B cell (primary cell): ENCODE measurements at regions not wholly inside any gene's neighbourhood (a gene's known extent, or its start where the extent isn't known, plus 50 kb on each side); places are given as distances from the start of the nearest gene placed in this dataset.

ENCODE experiments used
- ATAC-seq: fragments of 200-7000 bp; cut with Tn5 transposase; one replicate; pipeline ENCODE4 v1.10.0; 2021; ENCODE audit warnings: low read depth, mild to moderate bottlenecking, moderate number of reproducible peaks, moderate library complexity
- CTCF ChIA-PET: fragments of 350-600 bp; sonication (Branson Sonifier 250); formaldehyde crosslinking; loops from one replicate; lab custom pipeline; 2021; ENCODE audit warnings: antibody characterized with exemption, inconsistent platforms; lab: Charles Lee
- POLR2A ChIA-PET: fragments of 350-600 bp; sonication (Branson Sonifier 250); formaldehyde crosslinking; loops from one replicate; lab custom pipeline; 2021; ENCODE audit warnings: antibody characterized with exemption; lab: Charles Lee
- DNase-seq: peaks from one replicate; pipeline ENCODE4 v3.0.0; 2013
- H2AFZ ChIP-seq: 2 replicates; pipeline ENCODE4 v1.6.1; 2012; ENCODE audit warnings: mild to moderate bottlenecking, low read depth, low read length; ENCODE audit not compliant: insufficient read depth, poor library complexity, severe bottlenecking
- H3K27ac ChIP-seq, 2 donors: 1 replicate in 1 of 2; 2 replicates in 1 of 2; pipeline ENCODE4 v1.5.1; 2012 to 2013; ENCODE audit warnings: low read length in 2 of 2, mild to moderate bottlenecking in 2 of 2, moderate library complexity in 1 of 2
- H3K27me3 ChIP-seq, 4 experiments: fragments of 200-600 bp in 1 of 4; sonication (generic) in 1 of 4; replicated peaks in 1 of 4; 1 replicate in 2 of 4; 2 replicates in 2 of 4; pipeline versions ENCODE4 v1.6.1 to v1.7.0; 2013 to 2016; ENCODE audit warnings: low read length in 3 of 4, mild to moderate bottlenecking in 2 of 4, mixed read lengths in 1 of 4, moderate library complexity in 1 of 4; ENCODE audit not compliant: insufficient read depth in 4 of 4, control insufficient read depth in 3 of 4; ENCODE audit errors: control extremely low read depth in 1 of 4
- H3K36me3 ChIP-seq, 2 experiments: replicated peaks in 1 of 2; 1 replicate in 1 of 2; 2 replicates in 1 of 2; pipeline versions ENCODE4 v1.6.1 to v1.7.1; 2013; ENCODE audit warnings: low read length in 1 of 2; ENCODE audit not compliant: insufficient read depth in 2 of 2, control insufficient read depth in 1 of 2; ENCODE audit errors: control extremely low read depth in 1 of 2, extremely low read depth in 1 of 2
- H3K4me1 ChIP-seq, 2 donors: fragments of 200-600 bp in 1 of 2; sonication (generic) in 1 of 2; 1 replicate in 1 of 2; 2 replicates in 1 of 2; pipeline versions ENCODE4 v1.5.1 to v1.6.1; 2013 to 2017; ENCODE audit warnings: low read length in 2 of 2; ENCODE audit not compliant: control insufficient read depth in 2 of 2, insufficient read depth in 2 of 2
- H3K4me2 ChIP-seq: replicated peaks from 2 replicates; pipeline ENCODE3; 2012; ENCODE audit warnings: mild to moderate bottlenecking, low read depth, low read length; ENCODE audit not compliant: poor library complexity, severe bottlenecking
- H3K4me3 ChIP-seq, 5 experiments: fragments of 200-600 bp in 1 of 5; sonication (generic) in 1 of 5; 1 replicate in 3 of 5; 2 replicates in 2 of 5; pipeline versions ENCODE4 v1.5.1 to v1.7.0; 2011 to 2016; ENCODE audit warnings: low read length in 4 of 5, mild to moderate bottlenecking in 4 of 5, low read depth in 2 of 5, control low read depth in 1 of 5, moderate library complexity in 1 of 5; ENCODE audit not compliant: insufficient read depth in 1 of 5; ENCODE audit errors: control extremely low read depth in 1 of 5, extremely low read depth in 1 of 5
- H3K79me2 ChIP-seq: fragments of 200-600 bp; sonication (generic); one replicate; pipeline ENCODE4 v1.6.0; 2016; ENCODE audit warnings: low read length; ENCODE audit not compliant: control insufficient read depth, insufficient read depth
- H3K9ac ChIP-seq: fragments of 200-600 bp; sonication (generic); 2 replicates; pipeline ENCODE4 v1.6.1; 2017; ENCODE audit warnings: mild to moderate bottlenecking, low read length, moderate library complexity
- H3K9me3 ChIP-seq, 3 donors: one replicate each; pipeline versions ENCODE4 v1.6.1 to v1.7.1; 2013; ENCODE audit warnings: low read length in 2 of 3; ENCODE audit not compliant: control insufficient read depth in 2 of 3, insufficient read depth in 1 of 3; ENCODE audit errors: control extremely low read depth in 1 of 3
- H4K20me1 ChIP-seq: 2 replicates; pipeline ENCODE4 v1.6.0; 2012; ENCODE audit warnings: mild to moderate bottlenecking, low read length; ENCODE audit not compliant: insufficient read depth, control insufficient read depth, poor library complexity, severe bottlenecking
- H3K27ac Mint-ChIP-seq: one replicate; pipeline ENCODE4 v1.8.0; 2021; ENCODE audit warnings: mixed read lengths
- H3K27me3 Mint-ChIP-seq: one replicate; pipeline ENCODE4 v1.8.0; 2021; ENCODE audit warnings: mixed read lengths
- H3K4me1 Mint-ChIP-seq: one replicate; pipeline ENCODE4 v1.8.0; 2021; ENCODE audit warnings: mixed read lengths
- H3K4me3 Mint-ChIP-seq: one replicate; pipeline ENCODE4 v1.8.0; 2021; ENCODE audit warnings: mixed read lengths
- H3K9me3 Mint-ChIP-seq: one replicate; pipeline ENCODE4 v1.8.0; 2022; ENCODE audit warnings: mixed read lengths; ENCODE audit not compliant: insufficient read depth
- EZH2 ChIP-seq: IDR thresholded peaks from 2 replicates; pipeline ENCODE4 v1.6.1; 2012; ENCODE audit warnings: borderline replicate concordance, low read depth, mild to moderate bottlenecking, moderate library complexity, low read length; ENCODE audit not compliant: insufficient read depth, poor library complexity, severe bottlenecking
- WGBS: methylation state at CpG from one replicate; pipeline ENCODE4 v1.1.5; 2013; ENCODE audit warnings: missing lambda C conversion rate; ENCODE audit not compliant: insufficient coverage; 5-methylcytosine and 5-hydroxymethylcytosine counted together
- intact Hi-C: fragments of 100-400 bp; cut with micrococcal nuclease; formaldehyde crosslinking; loops from one replicate; pipeline ENCODE4 v1.10.0; 2022
- TF ChIP-seq, protein P1 (sequence below): fragments of 200-600 bp; IDR thresholded peaks from one replicate; pipeline ENCODE4 v1.8.0; 2022; ENCODE audit warnings: antibody characterized with exemption, mild to moderate bottlenecking

DNA sequence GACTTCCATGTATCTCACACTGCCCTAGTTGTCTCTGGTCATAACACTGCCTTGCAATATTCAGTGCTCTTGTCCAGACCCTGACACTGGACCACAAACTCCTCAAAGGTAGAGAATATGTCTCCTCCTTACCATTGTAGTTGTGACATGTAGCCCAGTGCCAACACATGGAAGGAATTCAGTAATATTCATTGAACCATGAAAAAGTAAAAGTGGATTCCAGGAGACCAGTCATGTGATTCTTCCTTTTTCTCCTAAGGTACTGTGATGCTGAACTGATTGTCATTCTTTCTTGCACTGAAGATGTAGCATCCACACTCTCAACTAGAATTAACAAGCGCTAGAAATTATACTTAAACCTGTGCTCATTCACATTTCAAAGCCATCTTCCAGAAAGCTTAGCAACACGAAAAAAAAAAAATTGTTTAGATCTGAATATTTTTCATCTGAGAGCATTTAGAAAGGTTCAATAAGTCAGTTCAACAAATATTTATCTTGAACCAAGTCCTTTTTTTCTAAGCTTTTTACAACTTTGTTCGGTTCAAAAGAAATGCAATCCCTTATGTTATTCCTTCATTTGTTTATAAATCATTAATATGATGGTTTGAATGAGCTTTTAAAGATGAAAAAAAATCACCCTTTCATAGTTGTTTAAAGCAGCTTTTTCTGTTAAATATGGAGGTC, 224.7 kb upstream of the BLID start:
- no peaks in the 10 kb centered on the region for H3K4me1 ChIP-seq
- no peaks in the 10 kb centered on the region for H3K9me3 Mint-ChIP-seq
- no peak overlapping the region for H3K4me3 ChIP-seq
- H3K27ac Mint-ChIP-seq = no peak overlapping the region
- CTCF ChIA-PET = no interaction called here
- H3K27me3 Mint-ChIP-seq = no peaks in the 10 kb centered on the region
- H3K79me2 ChIP-seq = no peaks in the 10 kb centered on the region
- no peaks in the 10 kb centered on the region for H3K27me3 ChIP-seq
- no peak overlapping the region for H3K4me3 Mint-ChIP-seq
- no peaks in the 10 kb centered on the region for H3K36me3 ChIP-seq
- DNase-seq (no peak), ATAC-seq (no peak)
- POLR2A ChIA-PET = no interaction called here
- H3K27ac ChIP-seq = no peak overlapping the region
- H3K4me1 Mint-ChIP-seq = no peaks in the 10 kb centered on the region
- no peak overlapping the region for H3K9ac ChIP-seq
- intact Hi-C loops = no loop called here
- no peaks in the 10 kb centered on the region for H3K9me3 ChIP-seq
- no CpG with 5 or more reads among the region's 3 CpGs for WGBS
- no peak overlapping the region for H3K4me2 ChIP-seq
- H2AFZ ChIP-seq = no peak overlapping the region
- no peak for TF ChIP-seq EZH2
- TF ChIP-seq, protein P1, sequence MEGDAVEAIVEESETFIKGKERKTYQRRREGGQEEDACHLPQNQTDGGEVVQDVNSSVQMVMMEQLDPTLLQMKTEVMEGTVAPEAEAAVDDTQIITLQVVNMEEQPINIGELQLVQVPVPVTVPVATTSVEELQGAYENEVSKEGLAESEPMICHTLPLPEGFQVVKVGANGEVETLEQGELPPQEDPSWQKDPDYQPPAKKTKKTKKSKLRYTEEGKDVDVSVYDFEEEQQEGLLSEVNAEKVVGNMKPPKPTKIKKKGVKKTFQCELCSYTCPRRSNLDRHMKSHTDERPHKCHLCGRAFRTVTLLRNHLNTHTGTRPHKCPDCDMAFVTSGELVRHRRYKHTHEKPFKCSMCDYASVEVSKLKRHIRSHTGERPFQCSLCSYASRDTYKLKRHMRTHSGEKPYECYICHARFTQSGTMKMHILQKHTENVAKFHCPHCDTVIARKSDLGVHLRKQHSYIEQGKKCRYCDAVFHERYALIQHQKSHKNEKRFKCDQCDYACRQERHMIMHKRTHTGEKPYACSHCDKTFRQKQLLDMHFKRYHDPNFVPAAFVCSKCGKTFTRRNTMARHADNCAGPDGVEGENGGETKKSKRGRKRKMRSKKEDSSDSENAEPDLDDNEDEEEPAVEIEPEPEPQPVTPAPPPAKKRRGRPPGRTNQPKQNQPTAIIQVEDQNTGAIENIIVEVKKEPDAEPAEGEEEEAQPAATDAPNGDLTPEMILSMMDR = no peak
- H4K20me1 ChIP-seq = no peaks in the 10 kb centered on the region

DNA sequence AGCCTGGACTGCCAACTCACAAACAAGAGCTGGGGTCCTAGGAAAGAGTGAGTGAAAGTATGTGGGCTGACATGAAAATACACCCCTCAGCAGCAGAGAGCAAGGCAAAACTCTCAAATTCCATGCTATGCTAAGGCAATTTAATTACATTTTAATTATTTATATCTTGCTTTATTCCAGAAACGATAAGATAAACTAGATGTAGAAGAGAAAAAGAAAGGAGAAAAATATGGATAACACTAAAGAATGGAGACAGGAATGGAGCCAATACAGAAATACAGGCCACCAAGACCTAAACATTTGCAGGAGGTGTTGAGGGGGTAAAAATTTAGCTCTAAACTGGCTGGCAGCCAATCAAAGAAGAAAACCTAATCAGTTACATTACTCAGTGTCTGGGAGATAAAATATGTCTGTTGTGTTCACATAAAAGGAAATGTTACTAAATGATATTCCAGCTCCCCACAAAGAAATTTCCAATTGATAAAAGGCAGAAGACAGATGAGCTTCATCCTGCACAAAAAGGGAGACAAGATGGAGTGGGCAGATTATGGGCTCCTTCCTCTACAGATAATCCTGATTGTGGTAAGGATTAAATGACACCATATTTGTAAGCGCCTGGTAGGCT, 223.5 kb upstream of the BLID start:
- Mint-ChIP-seq H3K4me1 (no peaks in the 10 kb centered on the region), H3K4me3 (no peak overlapping the region), H3K27me3 (peaks cover under 1% of the 10 kb centered on the region), H3K9me3 (no peaks in the 10 kb centered on the region), H3K27ac (no peak overlapping the region)
- no peak for ATAC-seq
- ChIA-PET CTCF (no interaction called here), POLR2A (no interaction called here)
- Histone ChIP-seq H3K79me2 (no peaks in the 10 kb centered on the region), H3K9ac (no peak overlapping the region), H4K20me1 (no peaks in the 10 kb centered on the region), H2AFZ (no peak overlapping the region), H3K36me3 (no peaks in the 10 kb centered on the region), H3K4me2 (no peak overlapping the region), H3K27ac (no peak overlapping the region), H3K4me1 (no peaks in the 10 kb centered on the region), H3K4me3 (no peak overlapping the region), H3K27me3 (no peaks in the 10 kb centered on the region), H3K9me3 (no peaks in the 10 kb centered on the region)
- DNase-seq = no peak
- TF ChIP-seq, protein P1 = no peak
- no peak for TF ChIP-seq EZH2
- WGBS = no CpG with 5 or more reads among the region's 2 CpGs
- intact Hi-C loops = no loop called here
